Mesodermal cell (in vitro differentiated cells): ENCODE measurements at regions not wholly inside any gene's neighbourhood (a gene's known extent, or its start where the extent isn't known, plus 50 kb on each side); places are given as distances from the start of the nearest gene placed in this dataset.

Experiments used
- H3K27ac ChIP-seq: 2 replicates; pipeline ENCODE4 v1.7.0; 2013; ENCODE audit warnings: mild to moderate bottlenecking, low read depth, low read length, moderate library complexity; ENCODE audit not compliant: severe bottlenecking
- H3K36me3 ChIP-seq: 2 replicates; pipeline ENCODE4 v1.7.1; 2013; ENCODE audit warnings: mild to moderate bottlenecking, low read length, moderate library complexity; ENCODE audit not compliant: control insufficient read depth, insufficient read depth
- H3K4me1 ChIP-seq: one replicate; pipeline ENCODE4 v1.7.1; 2013; ENCODE audit warnings: mild to moderate bottlenecking, low read length; ENCODE audit not compliant: insufficient read depth, control insufficient read depth, poor library complexity, severe bottlenecking
- H3K4me3 ChIP-seq: 2 replicates; pipeline ENCODE4 v1.7.0; 2013; ENCODE audit warnings: low read length, control low read depth, mild to moderate bottlenecking; ENCODE audit not compliant: insufficient read depth, poor library complexity, severe bottlenecking; ENCODE audit errors: extremely low read depth
- H3K9me3 ChIP-seq: 2 replicates; pipeline ENCODE4 v1.7.1; 2013; ENCODE audit warnings: mild to moderate bottlenecking, low read length, moderate library complexity; ENCODE audit not compliant: control insufficient read depth
- WGBS, 2 experiments: methylation state at CpG; one replicate each; pipeline ENCODE4 v1.1.5; 2013; ENCODE audit warnings: missing lambda C conversion rate in 2 of 2; ENCODE audit not compliant: insufficient coverage in 2 of 2; 5-methylcytosine and 5-hydroxymethylcytosine counted together

DNA sequence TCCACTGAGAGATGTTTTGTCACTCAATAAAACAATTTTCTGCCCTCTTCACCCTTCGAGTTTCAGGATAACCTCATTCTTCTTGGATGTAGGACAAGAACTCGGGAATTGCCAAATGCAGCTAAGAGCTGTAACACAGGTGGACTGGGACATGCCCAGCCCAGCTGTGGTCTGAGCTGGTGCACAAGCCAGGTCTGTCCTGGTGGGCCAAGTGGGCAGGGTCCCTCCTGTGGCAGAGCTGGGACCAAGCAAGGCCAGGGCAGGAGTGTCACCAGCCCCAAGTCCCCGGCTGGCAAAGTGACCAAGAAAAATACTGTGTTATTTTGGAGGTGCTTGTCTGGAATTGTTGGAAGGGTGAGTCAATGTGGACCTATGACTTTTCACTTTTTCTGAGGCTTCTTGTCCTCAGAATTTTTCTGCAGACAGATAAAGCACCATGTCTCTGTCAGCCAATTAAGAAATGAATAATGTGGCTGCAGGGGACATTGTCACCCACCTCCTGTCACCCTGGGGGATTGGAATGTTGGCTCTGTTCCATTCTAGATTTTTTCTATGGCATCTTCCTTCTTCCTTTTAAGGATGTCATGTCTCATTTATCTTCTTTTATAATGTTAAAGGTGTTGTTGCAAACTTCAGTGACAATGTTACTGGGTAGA, 645.2 kb upstream of the EPHA6 start:
- Histone ChIP-seq H3K27ac (no peak overlapping the region), H3K4me3 (no peak overlapping the region), H3K36me3 (no peaks in the 10 kb centered on the region), H3K9me3 (peaks cover 18% of the 10 kb centered on the region), H3K4me1 (no peaks in the 10 kb centered on the region)
- WGBS, 2 experiments: 79 to 84% methylated on average over 2 of the region's 3 CpGs

DNA sequence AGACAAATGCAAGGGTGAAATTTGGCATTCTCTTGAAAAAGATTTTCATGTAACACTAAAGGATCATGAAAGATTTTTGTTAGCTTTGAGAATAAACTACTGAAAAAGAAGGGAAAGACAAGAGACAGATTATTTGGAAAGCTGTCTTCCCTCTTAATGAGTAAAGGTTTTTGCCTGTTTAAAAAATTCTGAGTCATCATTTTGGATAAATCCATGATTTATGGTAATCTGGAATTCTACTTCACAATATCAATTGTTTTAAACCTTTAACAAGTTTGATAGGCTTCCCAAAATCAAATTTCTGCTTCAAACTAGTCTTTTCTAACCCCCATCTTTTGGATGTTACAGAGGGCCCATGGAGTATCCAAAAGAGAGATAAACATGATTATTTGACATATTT, 641.5 kb upstream of the EPHA6 start:
- Histone ChIP-seq H3K4me1 (no peaks in the 10 kb centered on the region), H3K27ac (no peak overlapping the region), H3K9me3 (peaks cover 18% of the 10 kb centered on the region), H3K4me3 (no peak overlapping the region), H3K36me3 (no peaks in the 10 kb centered on the region)

DNA sequence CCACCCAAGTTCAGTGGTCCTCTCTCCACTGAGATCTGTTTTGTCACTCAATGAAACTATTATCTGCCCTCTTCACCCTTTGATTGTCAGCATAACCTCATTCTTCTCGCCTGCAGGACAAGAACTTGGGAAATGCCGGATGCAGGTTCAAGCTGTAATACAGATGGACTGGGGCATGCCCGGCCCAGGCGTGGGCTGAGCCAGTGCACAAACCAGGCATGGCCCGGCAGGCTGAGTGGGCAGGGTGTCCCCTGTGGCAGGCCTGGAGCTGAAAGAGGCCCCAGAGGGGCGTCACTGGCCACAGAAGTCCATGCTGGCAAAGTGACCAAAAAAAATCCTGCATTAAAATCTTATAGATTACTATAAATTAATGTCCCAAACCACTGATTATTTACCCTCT, 638.9 kb upstream of the EPHA6 start:
- WGBS, 2 experiments: 85% methylated on average over 5 of the region's 6 CpGs; no CpG with 5 or more reads in 1 of the 2 experiments
- no peak overlapping the region for H3K27ac ChIP-seq
- no peaks in the 10 kb centered on the region for H3K36me3 ChIP-seq
- H3K4me3 ChIP-seq: no peak overlapping the region
- no peaks in the 10 kb centered on the region for H3K4me1 ChIP-seq
- peaks cover 8% of the 10 kb centered on the region for H3K9me3 ChIP-seq

DNA sequence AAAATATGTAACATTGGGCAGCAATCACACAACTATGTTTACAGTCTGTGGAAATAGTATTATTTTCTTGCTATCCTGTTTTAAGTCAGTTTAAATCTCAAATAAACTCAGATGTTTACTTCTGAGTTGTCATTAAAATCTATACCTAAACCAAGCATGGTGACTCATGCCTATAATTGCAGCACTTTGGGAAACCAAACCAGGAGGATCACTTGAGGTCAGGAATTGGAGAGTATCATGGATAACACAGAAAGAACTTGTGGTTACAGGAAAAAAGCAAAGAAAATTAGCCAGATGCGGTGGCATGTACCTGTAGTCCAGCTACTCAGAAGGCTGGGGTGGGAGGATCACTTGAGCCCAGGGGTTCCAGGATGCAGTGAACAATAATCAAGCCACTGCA, 631.6 kb upstream of the EPHA6 start:
- Histone ChIP-seq H3K27ac (no peak overlapping the region), H3K9me3 (no peaks in the 10 kb centered on the region), H3K4me3 (no peak overlapping the region), H3K4me1 (no peaks in the 10 kb centered on the region), H3K36me3 (no peaks in the 10 kb centered on the region)
- WGBS, 2 experiments: 83 to 92% methylated on average over 1 of the region's 1 CpG

DNA sequence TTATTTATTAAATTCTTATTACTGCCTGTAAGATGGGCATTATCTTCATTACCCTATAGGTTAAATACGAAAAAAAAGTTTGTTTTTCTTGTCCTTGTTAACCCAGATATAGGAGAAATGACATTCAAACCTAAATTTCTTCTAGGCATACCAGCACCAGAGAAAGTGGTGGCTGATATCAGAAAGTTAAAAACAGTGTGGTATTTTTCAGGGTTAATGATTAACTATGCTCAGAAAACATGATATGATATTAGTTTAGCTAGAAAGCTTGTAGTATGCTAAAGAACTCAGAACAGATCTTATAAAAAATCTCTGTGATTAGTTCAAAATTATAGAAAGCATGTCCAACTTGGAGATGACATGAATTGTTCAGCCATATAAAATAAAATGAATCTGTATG, 630.5 kb upstream of the EPHA6 start:
- no CpG with 5 or more reads among the region's 1 CpG for WGBS, 2 experiments
- Histone ChIP-seq H3K27ac (no peak overlapping the region), H3K4me1 (no peaks in the 10 kb centered on the region), H3K4me3 (no peak overlapping the region), H3K9me3 (no peaks in the 10 kb centered on the region), H3K36me3 (no peaks in the 10 kb centered on the region)

DNA sequence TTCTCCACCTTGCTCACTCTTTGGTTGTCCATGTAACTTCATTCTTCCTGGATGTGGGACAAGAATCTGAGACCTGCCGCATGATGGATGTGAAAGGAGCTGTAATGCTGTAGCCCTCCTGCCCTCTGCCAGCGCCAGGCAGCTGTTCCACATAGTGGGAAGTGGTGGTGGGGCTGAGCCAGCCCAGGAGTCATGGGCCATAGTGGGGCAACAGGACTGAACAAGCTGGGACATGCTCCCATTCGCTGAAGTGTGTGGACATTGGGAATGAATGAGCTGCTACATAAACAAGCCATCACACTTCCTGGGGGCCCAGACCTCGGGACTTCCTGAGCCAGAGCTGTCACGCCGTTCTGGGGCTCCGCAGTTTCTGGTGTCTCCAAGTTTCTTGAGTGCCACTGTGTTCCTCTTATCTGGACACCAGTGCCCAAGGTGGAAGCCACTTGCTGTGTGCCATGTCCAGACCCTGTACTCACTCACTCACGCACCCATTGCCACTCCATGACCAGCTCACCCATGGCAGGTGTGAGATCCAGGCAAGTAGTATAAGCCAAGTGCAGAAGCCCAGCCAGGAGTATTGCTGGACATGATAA, 624.3 kb upstream of the EPHA6 start:
- 91 to 96% methylated on average over 4 to 6 of the region's 8 CpGs for WGBS, 2 experiments
- Histone ChIP-seq H3K36me3 (no peaks in the 10 kb centered on the region), H3K27ac (no peak overlapping the region)

DNA sequence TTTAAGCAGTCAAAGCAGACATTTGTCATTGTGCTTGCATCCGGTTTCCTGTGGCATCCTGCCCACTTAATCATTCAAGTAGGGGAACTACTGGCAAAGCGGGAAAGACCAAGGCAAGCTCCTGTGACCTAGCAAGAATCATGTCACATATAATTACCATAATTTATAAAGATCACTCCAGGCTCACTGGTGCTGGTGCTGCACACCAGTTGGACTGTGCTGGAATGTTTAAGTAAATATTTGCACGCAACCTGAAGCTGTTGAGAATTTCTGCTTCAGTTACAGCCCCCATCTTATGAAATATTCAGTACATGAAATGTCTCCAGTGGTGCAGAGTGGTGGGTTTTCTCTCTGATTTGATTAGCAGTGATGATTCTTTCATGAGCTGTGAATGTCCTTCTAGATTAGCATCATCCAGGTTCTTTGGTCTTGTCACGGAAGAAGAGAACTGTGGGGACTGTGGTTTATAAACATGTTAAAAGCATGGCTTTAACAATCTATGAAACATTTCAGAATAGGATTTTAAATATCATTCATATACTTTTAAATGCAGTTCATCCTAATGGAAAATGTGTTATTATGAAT, 621.3 kb upstream of the EPHA6 start:
- no peak overlapping the region for H3K4me3 ChIP-seq
- H3K27ac ChIP-seq: no peak overlapping the region
- no peaks in the 10 kb centered on the region for H3K36me3 ChIP-seq
- 83 to 100% methylated on average over 1 of the region's 4 CpGs for WGBS, 2 experiments
- H3K4me1 ChIP-seq: no peaks in the 10 kb centered on the region
- no peaks in the 10 kb centered on the region for H3K9me3 ChIP-seq

More for the DNA sequence above, 624.3 kb upstream of the EPHA6 start:
- Histone ChIP-seq H3K9me3 (no peaks in the 10 kb centered on the region), H3K4me1 (no peaks in the 10 kb centered on the region), H3K4me3 (no peak overlapping the region)

DNA sequence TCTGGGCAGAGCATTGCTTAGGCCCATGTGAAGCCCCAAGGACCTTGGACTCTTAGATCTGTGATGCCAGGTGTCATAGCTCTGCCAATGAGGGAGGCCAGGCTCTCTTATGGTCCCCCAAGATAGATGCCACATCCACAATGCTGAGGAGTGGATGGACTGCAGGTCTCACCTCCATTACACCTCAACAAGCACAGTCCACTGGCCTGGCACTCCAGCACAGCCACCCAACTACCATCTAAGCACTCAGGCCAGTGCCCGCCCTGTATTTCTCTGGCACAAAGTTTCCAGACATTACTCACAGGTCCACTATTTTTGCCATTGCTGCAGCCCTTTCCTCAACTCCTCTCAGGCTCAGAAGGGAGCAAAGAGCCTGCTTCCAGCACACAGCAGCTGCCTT, 613.5 kb upstream of the EPHA6 start:
- Histone ChIP-seq H3K36me3 (no peaks in the 10 kb centered on the region), H3K27ac (no peak overlapping the region), H3K9me3 (no peaks in the 10 kb centered on the region), H3K4me1 (no peaks in the 10 kb centered on the region), H3K4me3 (no peak overlapping the region)
- WGBS, 2 experiments: 80 to 83% methylated on average over 1 of the region's 1 CpG

DNA sequence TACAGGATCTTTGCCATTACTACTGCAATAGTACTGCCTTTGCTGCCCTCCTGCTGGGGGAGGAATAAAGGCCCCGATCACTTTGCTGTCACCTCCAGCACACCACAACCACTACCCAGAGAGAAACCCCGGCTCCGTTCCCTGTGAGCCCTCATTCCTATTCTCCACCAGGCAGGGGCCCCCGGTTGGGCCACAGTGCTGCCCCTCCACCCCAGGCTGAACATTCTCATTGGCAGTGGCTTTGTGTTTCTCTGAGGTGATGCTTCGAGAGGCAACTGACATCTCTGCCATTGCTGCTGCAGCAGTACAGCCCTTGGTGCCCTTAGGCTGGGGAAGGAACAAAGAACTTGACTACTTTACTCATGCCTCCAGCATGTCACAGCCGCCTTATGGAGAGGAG, 612.9 kb upstream of the EPHA6 start:
- H3K9me3 ChIP-seq: no peaks in the 10 kb centered on the region
- no peak overlapping the region for H3K4me3 ChIP-seq
- no peaks in the 10 kb centered on the region for H3K4me1 ChIP-seq
- 89 to 92% methylated on average over 5 to 6 of the region's 6 CpGs for WGBS, 2 experiments
- H3K36me3 ChIP-seq: no peaks in the 10 kb centered on the region
- H3K27ac ChIP-seq: no peak overlapping the region

DNA sequence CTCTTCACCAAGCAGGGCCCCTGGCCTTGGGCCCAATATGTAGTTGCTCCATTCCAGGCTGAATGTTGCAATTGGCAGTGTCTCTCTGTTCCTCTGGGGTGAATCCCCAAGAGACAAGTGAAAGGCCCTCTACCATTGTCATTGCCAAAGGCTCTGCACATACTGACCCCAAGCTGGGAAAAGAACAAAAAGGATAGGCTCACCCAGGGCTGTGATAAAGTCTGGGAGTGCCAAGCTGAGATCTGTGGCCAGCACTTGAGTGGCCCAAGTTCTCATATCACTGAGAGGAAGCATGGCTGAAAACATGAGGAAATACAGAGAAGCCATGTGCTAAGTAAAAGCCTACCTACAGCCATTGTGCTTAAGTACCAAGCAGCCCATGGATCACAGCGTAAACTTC, 612.2 kb upstream of the EPHA6 start:
- H3K36me3 ChIP-seq: no peaks in the 10 kb centered on the region

DNA sequence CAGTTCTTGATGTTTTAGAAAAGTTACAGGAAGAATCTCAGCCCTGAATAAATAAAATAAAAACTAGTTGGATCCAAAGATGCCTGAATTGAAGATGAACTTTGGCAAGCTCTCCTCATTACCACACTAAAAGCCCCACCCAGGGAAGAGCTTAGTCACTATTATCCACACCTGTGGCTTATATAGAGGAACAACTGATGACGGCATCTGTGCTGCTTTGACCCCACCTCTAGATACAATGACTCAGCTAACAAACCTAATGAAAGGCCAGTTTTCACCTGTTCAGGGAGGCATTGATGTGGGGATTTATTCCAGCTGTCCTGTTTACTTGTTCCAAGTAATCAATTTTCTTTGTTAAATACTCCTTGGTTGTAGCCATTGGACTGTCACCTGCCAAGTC, 604.7 kb upstream of the EPHA6 start:
- H3K36me3 ChIP-seq: no peaks in the 10 kb centered on the region
- no peak overlapping the region for H3K27ac ChIP-seq
- WGBS, 2 experiments: no CpG with 5 or more reads among the region's 1 CpG
- no peaks in the 10 kb centered on the region for H3K4me1 ChIP-seq
- H3K9me3 ChIP-seq: no peaks in the 10 kb centered on the region
- no peak overlapping the region for H3K4me3 ChIP-seq

More for the DNA sequence above, 612.2 kb upstream of the EPHA6 start:
- no peaks in the 10 kb centered on the region for H3K4me1 ChIP-seq
- no peak overlapping the region for H3K4me3 ChIP-seq
- 100% methylated on average over 1 of the region's 1 CpG; no CpG with 5 or more reads in 1 of the 2 experiments for WGBS, 2 experiments
- no peaks in the 10 kb centered on the region for H3K9me3 ChIP-seq
- no peak overlapping the region for H3K27ac ChIP-seq
